SU-DHL-6 (cell line): ENCODE measurements at regions not wholly inside any gene's neighbourhood (a gene's known extent, or its start where the extent isn't known, plus 50 kb on each side); places are given as distances from the start of the nearest gene placed in this dataset.

Experiments used
- H2AFZ ChIP-seq: fragments of 200-600 bp; sonication (generic); 2 replicates; pipeline ENCODE4 v1.6.1; 2014; ENCODE audit warnings: low read depth, mild to moderate bottlenecking, moderate library complexity, mixed read lengths, antibody characterized with exemption, low read length; ENCODE audit not compliant: severe bottlenecking
- H3F3A ChIP-seq: fragments of 200-600 bp; shearing (Covaris generic); 2 replicates; pipeline ENCODE4 v1.6.0; 2016; ENCODE audit warnings: antibody characterized with exemption, mild to moderate bottlenecking; ENCODE audit not compliant: insufficient read depth
- H3K27ac ChIP-seq: fragments of 200-600 bp; sonication (generic); 2 replicates; pipeline ENCODE4 v1.5.1; 2016; ENCODE audit warnings: low read depth, mild to moderate bottlenecking, low read length, moderate library complexity, mixed read lengths
- H3K27me3 ChIP-seq: fragments of 200-600 bp; sonication (generic), shearing (Covaris generic); 2 replicates; pipeline ENCODE4 v1.6.0; 2014; ENCODE audit warnings: mild to moderate bottlenecking, low read length
- H3K36me3 ChIP-seq: fragments of 200-600 bp; sonication (generic); 2 replicates; pipeline ENCODE4 v1.6.1; 2014; ENCODE audit warnings: mild to moderate bottlenecking, low read length, mixed read lengths
- H3K4me2 ChIP-seq: fragments of 300-600, 200-600 bp; shearing (Covaris generic), sonication (generic); 2 replicates; pipeline ENCODE4 v1.6.0; 2014; ENCODE audit warnings: low read length, low read depth, mild to moderate bottlenecking; ENCODE audit not compliant: poor library complexity, severe bottlenecking
- H3K4me3 ChIP-seq: fragments of 200-600 bp; sonication (generic); 2 replicates; pipeline ENCODE4 v1.5.1; 2014; ENCODE audit warnings: antibody characterized with exemption, low read length, mild to moderate bottlenecking, mixed read lengths; ENCODE audit not compliant: insufficient read depth, poor library complexity, severe bottlenecking
- H3K79me2 ChIP-seq: fragments of 200-600 bp; sonication (generic); 2 replicates; pipeline ENCODE4 v1.6.1; 2014; ENCODE audit warnings: mild to moderate bottlenecking, low read length, moderate library complexity; ENCODE audit not compliant: insufficient read depth
- H3K9ac ChIP-seq: fragments of 200-600 bp; sonication (generic); 2 replicates; pipeline ENCODE4 v1.7.0; 2014; ENCODE audit warnings: mild to moderate bottlenecking, low read length
- H3K9me2 ChIP-seq: fragments of 200-600 bp; sonication (generic); replicated peaks from 2 replicates; pipeline ENCODE4 v1.6.1; 2014; ENCODE audit warnings: low read length; ENCODE audit not compliant: insufficient read depth
- H3K9me3 ChIP-seq: fragments of 200-600 bp; sonication (generic); 2 replicates; pipeline ENCODE4 v1.6.1; 2014; ENCODE audit warnings: low read length, mixed read lengths; ENCODE audit not compliant: insufficient read depth
- H4K20me1 ChIP-seq: fragments of 200-600 bp; sonication (generic); 2 replicates; pipeline ENCODE4 v1.6.1; 2014; ENCODE audit warnings: low read depth, mild to moderate bottlenecking, antibody characterized with exemption, low read length, moderate library complexity, mixed read lengths
- EZH2phosphoT487 ChIP-seq: fragments of 200-600 bp; sonication (generic), shearing (Covaris generic); conservative IDR thresholded peaks from 2 replicates; pipeline ENCODE4 v1.6.1; 2018; ENCODE audit warnings: mild to moderate bottlenecking, antibody characterized with exemption, low read length, moderate library complexity, mixed read lengths
- TF ChIP-seq, protein P1 (sequence below): fragments of 200-600 bp; sonication (generic); IDR thresholded peaks from one replicate; pipeline ENCODE4 v1.5.1; 2017; ENCODE audit warnings: antibody characterized with exemption, mild to moderate bottlenecking, low read length, moderate library complexity; ENCODE audit not compliant: insufficient read depth, poor library complexity, severe bottlenecking

DNA sequence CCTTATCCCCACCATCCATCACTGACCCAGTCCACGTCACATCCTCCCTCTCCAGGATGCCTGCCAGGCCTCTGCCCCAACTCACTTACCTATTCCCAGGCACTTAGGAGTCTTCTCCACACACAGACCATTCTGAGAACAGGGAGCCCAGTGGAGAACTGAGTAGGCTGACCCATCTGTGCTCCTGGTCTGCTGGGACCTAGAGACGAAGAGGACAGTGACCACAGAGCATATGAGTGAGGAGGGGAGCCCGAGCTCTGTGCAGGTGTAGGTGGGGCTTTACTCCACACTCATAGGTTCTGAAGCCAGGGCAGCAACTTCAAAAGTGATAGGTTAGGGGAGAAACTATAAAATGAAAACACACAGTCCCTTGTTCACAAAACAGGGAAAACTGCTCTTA lies 130.0 kb downstream of the NDUFA10 start:
- no peaks in the 10 kb centered on the region for H3K36me3 ChIP-seq
- no peak overlapping the region for H3K4me3 ChIP-seq
- H3K27ac ChIP-seq = no peak overlapping the region
- no peak overlapping the region for H2AFZ ChIP-seq
- no peaks in the 10 kb centered on the region for H3K9me2 ChIP-seq
- H3K9me3 ChIP-seq = no peaks in the 10 kb centered on the region; the same call in 1 of the 2 replicates
- no peaks in the 10 kb centered on the region for H3K79me2 ChIP-seq
- no peaks in the 10 kb centered on the region for H4K20me1 ChIP-seq
- no peaks in the 10 kb centered on the region for H3K27me3 ChIP-seq
- H3F3A ChIP-seq = no peaks in the 10 kb centered on the region
- H3K4me2 ChIP-seq = no peak overlapping the region
- no peak for TF ChIP-seq EZH2phosphoT487
- TF ChIP-seq, protein P1, sequence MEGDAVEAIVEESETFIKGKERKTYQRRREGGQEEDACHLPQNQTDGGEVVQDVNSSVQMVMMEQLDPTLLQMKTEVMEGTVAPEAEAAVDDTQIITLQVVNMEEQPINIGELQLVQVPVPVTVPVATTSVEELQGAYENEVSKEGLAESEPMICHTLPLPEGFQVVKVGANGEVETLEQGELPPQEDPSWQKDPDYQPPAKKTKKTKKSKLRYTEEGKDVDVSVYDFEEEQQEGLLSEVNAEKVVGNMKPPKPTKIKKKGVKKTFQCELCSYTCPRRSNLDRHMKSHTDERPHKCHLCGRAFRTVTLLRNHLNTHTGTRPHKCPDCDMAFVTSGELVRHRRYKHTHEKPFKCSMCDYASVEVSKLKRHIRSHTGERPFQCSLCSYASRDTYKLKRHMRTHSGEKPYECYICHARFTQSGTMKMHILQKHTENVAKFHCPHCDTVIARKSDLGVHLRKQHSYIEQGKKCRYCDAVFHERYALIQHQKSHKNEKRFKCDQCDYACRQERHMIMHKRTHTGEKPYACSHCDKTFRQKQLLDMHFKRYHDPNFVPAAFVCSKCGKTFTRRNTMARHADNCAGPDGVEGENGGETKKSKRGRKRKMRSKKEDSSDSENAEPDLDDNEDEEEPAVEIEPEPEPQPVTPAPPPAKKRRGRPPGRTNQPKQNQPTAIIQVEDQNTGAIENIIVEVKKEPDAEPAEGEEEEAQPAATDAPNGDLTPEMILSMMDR = no peak
- H3K9ac ChIP-seq = no peak overlapping the region

DNA sequence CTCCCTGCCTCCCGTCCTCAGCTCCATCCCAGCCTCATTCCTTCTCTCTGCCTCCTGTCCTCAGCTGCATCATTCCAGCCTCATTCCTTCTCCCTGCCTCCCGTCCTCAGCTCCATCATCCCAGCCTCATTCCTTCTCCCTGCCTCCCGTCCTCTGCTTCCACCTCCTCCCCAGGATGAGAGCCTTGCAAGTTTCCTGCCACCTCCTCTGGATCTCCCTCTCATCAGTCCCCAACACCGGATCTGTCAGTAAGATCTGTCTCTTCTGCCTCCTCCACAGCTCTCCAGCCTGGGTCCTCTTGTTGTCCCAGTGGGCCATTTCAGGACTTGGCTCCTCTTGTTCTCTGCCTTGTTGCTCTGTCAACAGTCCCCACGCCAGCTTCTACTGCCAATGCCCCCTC lies 130.9 kb downstream of the NDUFA10 start:
- Histone ChIP-seq H2AFZ (no peak overlapping the region), H3K9ac (no peak overlapping the region), H4K20me1 (no peaks in the 10 kb centered on the region), H3F3A (no peaks in the 10 kb centered on the region), H3K36me3 (no peaks in the 10 kb centered on the region), H3K4me2 (no peak overlapping the region), H3K9me3 (no peaks in the 10 kb centered on the region; the same call in 1 of the 2 replicates), H3K79me2 (no peaks in the 10 kb centered on the region), H3K4me3 (no peak overlapping the region), H3K9me2 (no peaks in the 10 kb centered on the region), H3K27ac (no peak overlapping the region), H3K27me3 (no peaks in the 10 kb centered on the region)
- TF ChIP-seq, protein P1 = no peak
- no peak for TF ChIP-seq EZH2phosphoT487

DNA sequence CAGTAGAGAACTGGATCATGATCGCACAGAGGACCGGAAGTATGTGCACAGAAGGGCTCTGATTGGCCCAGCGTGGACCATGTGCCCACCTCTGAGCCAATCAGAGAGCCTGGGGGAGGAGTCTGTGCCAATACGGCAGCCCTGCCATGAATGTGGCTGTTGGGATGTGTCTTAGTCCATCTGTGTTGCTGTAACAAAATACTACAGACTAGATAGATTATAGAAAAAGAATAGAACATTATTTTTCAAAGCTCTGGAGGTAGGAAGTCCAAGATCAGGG lies 132.0 kb downstream of the NDUFA10 start:
- Histone ChIP-seq H3K9ac (no peak overlapping the region), H3K27me3 (no peaks in the 10 kb centered on the region), H3K9me3 (no peaks in the 10 kb centered on the region; the same call in 1 of the 2 replicates), H2AFZ (peak overlapping the region; percentile 76), H3K27ac (no peak overlapping the region), H3K9me2 (no peaks in the 10 kb centered on the region), H3F3A (no peaks in the 10 kb centered on the region), H3K4me2 (no peak overlapping the region), H3K36me3 (no peaks in the 10 kb centered on the region), H3K79me2 (no peaks in the 10 kb centered on the region), H4K20me1 (no peaks in the 10 kb centered on the region), H3K4me3 (no peak overlapping the region)
- no peak for TF ChIP-seq EZH2phosphoT487

DNA sequence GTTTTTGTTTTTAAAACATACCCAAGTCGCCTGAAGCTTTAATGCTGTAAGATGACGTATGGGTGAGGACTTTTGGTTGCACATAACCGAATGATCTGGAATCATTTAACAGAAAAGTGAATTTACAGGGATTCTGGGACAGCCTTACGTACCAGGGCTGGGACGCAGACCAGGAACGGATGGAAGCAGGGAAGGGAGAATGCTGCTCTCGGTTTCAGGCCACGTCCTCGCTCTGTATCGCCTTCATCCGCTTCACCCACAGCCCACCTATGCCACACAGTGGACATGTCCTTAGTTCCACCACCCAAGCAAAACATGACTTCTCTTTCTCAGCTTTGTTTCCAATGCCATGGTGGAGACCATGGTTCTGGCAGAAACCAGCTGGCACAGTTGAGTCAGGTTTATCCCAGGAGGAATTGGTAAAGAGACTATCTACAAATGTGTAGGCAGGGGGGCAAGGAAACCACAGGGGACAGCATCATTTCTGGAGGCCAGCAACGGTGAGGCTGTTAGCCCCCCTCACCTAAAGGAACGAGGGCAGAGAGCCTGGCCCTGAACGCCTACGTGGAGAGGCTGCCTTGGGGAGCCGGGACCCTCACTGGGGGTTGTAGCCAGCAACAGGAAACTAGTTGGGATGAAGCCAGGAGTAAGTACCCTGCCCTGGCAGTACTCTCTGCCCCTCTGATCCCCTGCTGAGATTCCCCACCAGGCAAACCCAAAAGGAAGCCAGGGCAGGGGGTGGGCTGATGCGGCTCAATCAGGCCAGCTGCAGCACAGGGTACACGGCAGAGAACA lies 132.5 kb downstream of the NDUFA10 start:
- Histone ChIP-seq H3K9ac (no peak overlapping the region), H3K9me2 (no peaks in the 10 kb centered on the region), H3K36me3 (no peaks in the 10 kb centered on the region), H3K4me3 (no peak overlapping the region), H3K9me3 (no peaks in the 10 kb centered on the region; the same call in 1 of the 2 replicates), H3K27me3 (no peaks in the 10 kb centered on the region), H3F3A (no peaks in the 10 kb centered on the region), H2AFZ (no peak overlapping the region), H3K79me2 (no peaks in the 10 kb centered on the region), H3K4me2 (no peak overlapping the region), H4K20me1 (no peaks in the 10 kb centered on the region), H3K27ac (no peak overlapping the region)
- TF ChIP-seq, protein P1 = no peak
- TF ChIP-seq EZH2phosphoT487 = no peak
